HG02798 (cell line): ENCODE measurements at regions not wholly inside any gene's neighbourhood (a gene's known extent, or its start where the extent isn't known, plus 50 kb on each side); places are given as distances from the start of the nearest gene placed in this dataset.
A peak's percentile ranks its signal among the peaks of the same experiment; 100 is the strongest.

Experiments
- ATAC-seq: cut with Tn5 transposase; IDR thresholded peaks from one replicate; pipeline ENCODE4 v1.9.1; 2021; ENCODE audit warnings: mild to moderate bottlenecking; ENCODE audit not compliant: unreplicated experiment, poor library complexity

- no peak for ATAC-seq
These were observed 216.3 kb upstream of the ADGRL2 start for GRCh38 chr1:81584398-81584797.

GRCh38 chr1:81583878-81584277, 216.9 kb upstream of the ADGRL2 start:
- ATAC-seq = no peak

GRCh38 chr1:81582467-81582986, 218.2 kb upstream of the ADGRL2 start:
- peak; percentile 55 for ATAC-seq

- ATAC-seq = no peak
These were observed 221.9 kb upstream of the ADGRL2 start for GRCh38 chr1:81578867-81579266.

GRCh38 chr1:81577004-81577697, 223.6 kb upstream of the ADGRL2 start:
- no peak for ATAC-seq

- ATAC-seq = no peak
These were observed 226.3 kb upstream of the ADGRL2 start for GRCh38 chr1:81574408-81574807.

GRCh38 chr1:81573458-81573857, 227.3 kb upstream of the ADGRL2 start:
- ATAC-seq = no peak

- no peak for ATAC-seq
These were observed 228.8 kb upstream of the ADGRL2 start for GRCh38 chr1:81571946-81572345.

- no peak for ATAC-seq
These were observed 231.0 kb upstream of the ADGRL2 start for GRCh38 chr1:81569761-81570160.

- ATAC-seq = no peak
These were observed 237.1 kb upstream of the ADGRL2 start for GRCh38 chr1:81563632-81564031.

GRCh38 chr1:81562934-81563333, 237.8 kb upstream of the ADGRL2 start:
- no peak for ATAC-seq

GRCh38 chr1:81560629-81561028, 240.1 kb upstream of the ADGRL2 start:
- no peak for ATAC-seq

- no peak for ATAC-seq
These were observed 240.9 kb upstream of the ADGRL2 start for GRCh38 chr1:81559662-81560350.

- no peak for ATAC-seq
These were observed 242.2 kb upstream of the ADGRL2 start for GRCh38 chr1:81558291-81559076.

GRCh38 chr1:81556968-81557367, 243.8 kb upstream of the ADGRL2 start:
- no peak for ATAC-seq

- no peak for ATAC-seq
These were observed 246.2 kb upstream of the ADGRL2 start for GRCh38 chr1:81554534-81554933.

GRCh38 chr1:81554108-81554507, 246.6 kb upstream of the ADGRL2 start:
- no peak for ATAC-seq

- no peak for ATAC-seq
These were observed 247.2 kb upstream of the ADGRL2 start for GRCh38 chr1:81553503-81553902.

GRCh38 chr1:81551946-81552345, 248.8 kb upstream of the ADGRL2 start:
- no peak for ATAC-seq

- ATAC-seq = no peak
These were observed 250.0 kb upstream of the ADGRL2 start for GRCh38 chr1:81550753-81551152.

GRCh38 chr1:81549588-81550127, 251.1 kb upstream of the ADGRL2 start:
- ATAC-seq = peak; percentile 64
